Activated T-helper 2 cell treated with anti-CD3 and anti-CD28 coated beads, Interferon-gamma antibody, Interleukin-2, Interleukin-4, amounts not matched to agents 10 μg/mL and 5 μg/mL and 100 μg/mL, durations not matched to agents 14 hours and 24 hours and 36 hours (primary cell): ENCODE measurements at regions not wholly inside any gene's neighbourhood (a gene's known extent, or its start where the extent isn't known, plus 50 kb on each side); places are given as distances from the start of the nearest gene placed in this dataset.

ENCODE experiments used
- DNase-seq: peaks from one replicate; pipeline ENCODE4 v3.0.0; 2021; ENCODE audit warnings: low spot score
- H3K27ac Mint-ChIP-seq: one replicate; pipeline ENCODE4 v1.8.0; 2021; ENCODE audit warnings: mixed read lengths
- H3K27me3 Mint-ChIP-seq: one replicate; pipeline ENCODE4 v1.8.0; 2021; ENCODE audit warnings: low read depth, mixed read lengths
- H3K36me3 Mint-ChIP-seq: one replicate; pipeline ENCODE4 v1.8.0; 2021; ENCODE audit warnings: low read depth, mixed read lengths
- H3K4me1 Mint-ChIP-seq: one replicate; pipeline ENCODE4 v1.8.0; 2021; ENCODE audit warnings: low read depth, mixed read lengths
- H3K4me3 Mint-ChIP-seq: one replicate; pipeline ENCODE4 v1.8.0; 2021; ENCODE audit warnings: low read depth, mild to moderate bottlenecking, moderate library complexity, mixed read lengths
- H3K9me3 Mint-ChIP-seq: one replicate; pipeline ENCODE4 v1.8.0; 2021; ENCODE audit warnings: mixed read lengths
- intact Hi-C: fragments of 100-400 bp; cut with micrococcal nuclease; formaldehyde crosslinking; loops from one replicate; pipeline ENCODE4 v1.15.1; 2023

DNA sequence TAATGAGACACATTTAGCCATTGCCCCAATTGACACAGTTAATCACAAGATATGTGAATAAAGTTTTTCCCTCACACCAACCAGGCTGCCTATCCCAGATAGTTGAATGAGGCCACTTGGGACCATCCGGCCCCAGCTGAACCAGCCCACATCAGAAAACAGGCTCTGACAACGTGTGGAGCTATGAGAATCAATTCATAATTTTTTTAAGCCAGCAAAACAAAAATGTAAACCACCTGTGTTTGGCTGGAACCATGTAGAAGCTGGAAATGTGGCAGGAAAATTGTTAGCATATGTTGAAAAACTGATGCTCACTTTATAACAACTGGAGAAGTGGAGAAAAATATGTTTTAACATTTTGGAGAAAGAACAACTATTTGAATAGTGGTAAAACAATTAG lies 1161.3 kb downstream of the SLITRK1 start:
- Mint-ChIP-seq H3K27me3 (no peaks in the 10 kb centered on the region), H3K4me3 (no peak overlapping the region), H3K4me1 (no peaks in the 10 kb centered on the region), H3K27ac (no peak overlapping the region), H3K36me3 (no peaks in the 10 kb centered on the region), H3K9me3 (peaks cover 6% of the 10 kb centered on the region)
- no peak for DNase-seq
- intact Hi-C loops, result no loop called here

DNA sequence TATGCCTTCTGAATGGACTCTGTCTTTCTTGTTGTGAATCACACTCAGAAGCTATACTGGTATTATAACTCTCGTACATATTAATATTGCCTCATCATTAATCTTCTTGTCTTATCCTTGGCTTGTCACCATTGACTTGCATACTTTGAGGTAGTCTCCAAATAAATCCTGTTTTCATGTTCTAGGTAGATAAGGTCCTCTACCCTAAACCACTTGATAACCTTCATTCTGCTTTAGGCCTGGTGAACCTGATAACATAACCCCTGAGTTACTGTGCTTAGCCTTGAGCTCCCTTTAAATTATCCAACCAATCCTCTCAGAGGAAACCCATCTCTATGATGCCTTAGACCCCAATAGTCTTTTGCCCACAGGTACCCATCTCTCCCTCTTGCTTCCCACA lies 1162.3 kb downstream of the SLITRK1 start:
- intact Hi-C loops, result no loop called here
- no peaks in the 10 kb centered on the region for H3K4me1 Mint-ChIP-seq
- no peak overlapping the region for H3K4me3 Mint-ChIP-seq
- H3K36me3 Mint-ChIP-seq, result no peaks in the 10 kb centered on the region
- H3K9me3 Mint-ChIP-seq, result peaks cover 6% of the 10 kb centered on the region
- no peak for DNase-seq
- H3K27ac Mint-ChIP-seq, result no peak overlapping the region
- no peaks in the 10 kb centered on the region for H3K27me3 Mint-ChIP-seq

DNA sequence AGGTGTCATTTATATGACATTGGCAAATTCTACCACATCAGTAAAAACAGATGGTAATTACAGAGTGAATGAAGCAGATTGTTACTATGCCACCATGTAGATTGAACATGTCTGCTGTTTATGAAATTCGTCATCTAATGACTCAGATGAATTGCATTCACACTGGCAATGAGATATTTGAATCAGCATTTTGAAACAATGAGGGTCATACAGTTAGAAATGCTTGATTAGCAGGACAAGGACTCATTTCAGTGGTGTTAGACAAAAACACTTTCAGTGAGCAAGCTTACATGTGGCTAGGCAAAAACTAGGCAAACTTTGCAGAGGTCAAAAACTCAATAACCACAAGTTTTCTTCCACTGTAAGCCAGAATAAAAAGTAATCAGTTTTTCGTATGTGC lies 1165.0 kb downstream of the SLITRK1 start:
- DNase-seq, result no peak
- no peaks in the 10 kb centered on the region for H3K27me3 Mint-ChIP-seq
- no peak overlapping the region for H3K27ac Mint-ChIP-seq
- no peaks in the 10 kb centered on the region for H3K4me1 Mint-ChIP-seq
- H3K36me3 Mint-ChIP-seq, result no peaks in the 10 kb centered on the region
- intact Hi-C loops, result no loop called here
- H3K4me3 Mint-ChIP-seq, result no peak overlapping the region
- peaks cover 9% of the 10 kb centered on the region for H3K9me3 Mint-ChIP-seq

DNA sequence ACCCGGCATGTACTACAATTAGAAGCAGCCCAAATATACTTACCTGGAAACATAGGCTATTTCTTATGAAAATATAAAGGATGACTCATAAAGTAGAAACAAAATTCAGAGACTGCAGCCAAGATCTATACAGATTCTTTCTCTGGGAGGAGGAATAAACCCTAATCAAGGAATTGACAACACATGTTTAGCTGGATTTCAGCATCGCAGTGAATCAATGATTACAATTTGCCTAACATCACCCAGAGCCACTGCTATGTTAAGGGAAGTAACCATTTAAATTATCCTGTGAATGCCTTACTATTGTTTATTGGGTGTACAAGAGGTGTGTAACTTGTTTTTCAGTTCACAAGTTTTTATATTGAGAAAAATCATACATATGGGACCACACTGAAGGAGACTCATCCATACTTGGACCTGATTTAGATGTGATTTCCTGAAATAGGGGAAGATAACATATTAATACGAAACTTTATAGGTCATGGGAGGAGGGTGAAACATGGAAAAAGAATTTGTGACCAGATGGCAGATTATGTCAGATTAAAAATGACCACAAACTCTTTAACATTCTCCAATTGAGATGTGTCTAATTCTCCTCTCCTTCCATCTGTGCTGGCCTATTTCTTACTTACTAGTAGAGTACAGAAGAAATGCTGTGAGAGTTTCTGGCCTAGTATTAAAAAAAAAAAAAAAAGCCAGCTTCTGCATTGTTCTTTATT lies 1168.4 kb downstream of the SLITRK1 start:
- intact Hi-C loops, result no loop called here
- no peaks in the 10 kb centered on the region for H3K4me1 Mint-ChIP-seq
- no peak for DNase-seq
- no peak overlapping the region for H3K27ac Mint-ChIP-seq
- no peaks in the 10 kb centered on the region for H3K36me3 Mint-ChIP-seq
- H3K9me3 Mint-ChIP-seq, result peaks cover 11% of the 10 kb centered on the region
- no peak overlapping the region for H3K4me3 Mint-ChIP-seq
- H3K27me3 Mint-ChIP-seq, result no peaks in the 10 kb centered on the region

DNA sequence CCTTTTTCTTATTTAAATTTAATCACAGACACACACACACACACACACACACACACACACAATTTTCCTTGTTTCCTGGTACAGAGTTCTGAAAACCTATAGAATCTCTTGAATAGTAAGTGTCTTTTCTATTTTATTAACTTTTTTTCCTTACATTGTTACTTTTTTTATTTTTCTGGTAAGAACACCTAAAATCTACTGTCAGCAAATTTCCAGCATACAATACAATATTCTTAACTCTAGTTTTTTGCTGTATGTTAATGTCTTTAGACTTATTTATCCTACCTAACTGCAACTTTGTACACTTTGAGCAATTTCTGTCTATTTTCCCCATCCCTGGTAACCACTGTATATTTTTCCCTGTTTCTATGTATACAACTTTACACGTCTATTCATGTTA lies 1179.8 kb downstream of the SLITRK1 start:
- Mint-ChIP-seq H3K9me3 (peaks cover 13% of the 10 kb centered on the region), H3K36me3 (no peaks in the 10 kb centered on the region), H3K4me3 (no peak overlapping the region), H3K27ac (no peak overlapping the region), H3K4me1 (no peaks in the 10 kb centered on the region), H3K27me3 (no peaks in the 10 kb centered on the region)
- intact Hi-C loops, result no loop called here
- no peak for DNase-seq

DNA sequence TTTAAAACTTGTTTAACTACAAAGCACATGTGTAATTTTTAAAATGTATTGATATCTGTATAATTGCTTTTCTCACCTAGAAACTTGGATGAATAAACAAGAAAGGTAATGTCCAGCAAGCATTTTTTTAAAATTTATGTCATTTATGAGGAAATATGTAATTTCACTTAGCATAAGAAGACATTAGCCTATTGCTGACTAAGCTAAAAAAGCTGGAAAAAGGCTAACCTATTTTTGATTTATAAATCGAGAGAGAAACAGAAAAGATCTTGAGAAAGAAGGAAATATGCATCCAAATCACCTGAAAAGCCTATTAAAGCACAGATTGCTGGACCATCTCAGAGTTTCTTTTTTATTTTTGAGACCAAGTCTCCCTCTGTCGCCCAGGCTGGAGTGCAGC lies 1181.3 kb downstream of the SLITRK1 start:
- intact Hi-C loops, result no loop called here
- Mint-ChIP-seq H3K9me3 (peaks cover 5% of the 10 kb centered on the region), H3K27me3 (no peaks in the 10 kb centered on the region), H3K36me3 (no peaks in the 10 kb centered on the region), H3K27ac (no peak overlapping the region), H3K4me3 (no peak overlapping the region), H3K4me1 (no peaks in the 10 kb centered on the region)
- DNase-seq, result no peak

DNA sequence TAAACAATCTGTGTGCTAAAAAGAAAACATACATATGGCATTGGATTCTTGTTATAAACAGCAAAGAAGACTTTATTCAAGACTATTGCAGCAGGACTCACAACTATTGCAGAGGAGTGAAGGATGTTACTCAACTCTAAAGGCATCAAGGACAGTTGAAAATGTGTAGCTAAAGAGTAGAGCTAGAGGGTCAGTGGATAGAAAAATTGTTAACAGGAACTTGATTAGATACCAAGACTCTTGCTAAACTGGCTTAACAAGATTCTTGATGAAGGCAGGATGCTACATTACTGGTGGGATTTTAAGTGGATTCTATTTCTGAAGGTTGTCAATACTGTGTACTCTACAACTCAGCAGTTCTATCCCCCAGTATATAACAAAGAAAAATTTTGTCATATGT lies 1183.3 kb downstream of the SLITRK1 start:
- DNase-seq, result no peak
- Mint-ChIP-seq H3K27me3 (no peaks in the 10 kb centered on the region), H3K36me3 (no peaks in the 10 kb centered on the region), H3K4me1 (no peaks in the 10 kb centered on the region), H3K9me3 (peaks cover under 1% of the 10 kb centered on the region), H3K4me3 (no peak overlapping the region), H3K27ac (no peak overlapping the region)
- intact Hi-C loops, result no loop called here

DNA sequence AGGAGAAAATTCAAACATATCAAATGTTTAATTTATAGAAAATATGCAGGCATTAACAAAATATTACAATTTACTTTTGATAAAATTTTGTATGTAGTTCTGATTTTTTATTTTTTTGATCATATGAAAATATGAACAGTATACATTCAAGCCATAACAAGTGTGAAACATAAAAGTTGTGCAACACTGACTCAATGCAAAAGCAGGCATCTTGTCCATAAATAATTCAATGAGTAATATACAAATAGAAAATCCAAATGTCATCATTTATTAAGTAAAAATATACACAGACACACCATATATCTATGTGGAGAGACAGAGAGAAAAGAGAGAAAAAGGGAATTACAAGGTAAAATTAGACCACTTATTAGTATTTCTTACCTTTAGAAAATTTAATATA lies 1183.9 kb downstream of the SLITRK1 start:
- DNase-seq, result no peak
- Mint-ChIP-seq H3K36me3 (no peaks in the 10 kb centered on the region), H3K27ac (no peak overlapping the region), H3K9me3 (peaks cover 4% of the 10 kb centered on the region), H3K4me1 (no peaks in the 10 kb centered on the region), H3K27me3 (no peaks in the 10 kb centered on the region), H3K4me3 (no peak overlapping the region)
- intact Hi-C loops, result no loop called here

DNA sequence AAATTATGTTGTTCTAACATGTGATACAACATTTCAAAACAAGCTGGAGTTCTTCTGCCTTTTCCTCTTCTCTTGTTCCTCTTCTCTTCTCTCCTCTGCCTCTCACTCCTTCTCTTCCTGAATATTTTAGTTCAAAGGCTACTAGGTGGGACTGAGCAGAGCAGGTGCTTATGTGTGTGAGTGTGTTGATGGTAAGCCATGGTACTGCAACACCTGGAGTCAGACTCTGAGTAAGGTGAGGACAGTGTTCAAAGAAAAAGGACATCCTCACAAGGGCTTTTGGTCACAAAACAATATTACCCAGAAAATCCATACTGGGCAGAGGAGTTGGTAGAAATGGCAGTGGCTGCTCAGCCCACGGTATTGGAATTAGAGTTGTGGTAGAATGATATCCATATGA lies 1188.7 kb downstream of the SLITRK1 start:
- H3K4me1 Mint-ChIP-seq, result peaks cover 4% of the 10 kb centered on the region
- H3K36me3 Mint-ChIP-seq, result no peaks in the 10 kb centered on the region

DNA sequence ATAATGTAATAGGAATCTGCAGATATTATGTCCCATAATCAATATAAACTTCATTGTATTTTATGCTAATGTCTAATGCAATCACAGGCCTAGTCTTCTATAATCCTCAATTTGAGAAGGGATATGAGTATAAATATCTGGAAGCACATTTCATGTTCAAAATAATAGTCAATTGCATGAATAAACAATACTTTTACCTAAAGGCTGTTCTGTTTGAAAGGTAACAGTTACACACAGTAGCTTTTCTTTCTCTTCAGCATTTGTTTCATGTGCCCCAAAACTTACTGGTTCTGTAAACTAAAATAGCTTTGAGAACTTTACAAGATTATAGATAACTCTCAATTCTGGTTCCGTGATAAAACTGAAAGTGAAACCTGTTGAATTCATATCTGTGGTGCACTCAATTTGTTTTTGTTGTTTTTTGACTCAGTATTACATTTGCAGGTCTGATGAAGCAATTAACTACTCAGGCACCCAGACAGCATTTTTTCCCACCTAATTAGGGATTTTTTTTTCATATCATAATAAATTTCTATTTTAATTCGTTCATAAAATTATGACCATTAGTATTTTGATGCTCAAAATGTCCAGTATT lies 1193.8 kb downstream of the SLITRK1 start:
- intact Hi-C loops, result no loop called here
- DNase-seq, result no peak
- H3K36me3 Mint-ChIP-seq, result no peaks in the 10 kb centered on the region
- no peaks in the 10 kb centered on the region for H3K27me3 Mint-ChIP-seq
- H3K4me1 Mint-ChIP-seq, result peaks cover 8% of the 10 kb centered on the region
- peak overlapping the region; percentile 33 for H3K4me3 Mint-ChIP-seq
- H3K9me3 Mint-ChIP-seq, result peaks cover 4% of the 10 kb centered on the region
- no peak overlapping the region for H3K27ac Mint-ChIP-seq

More for the DNA sequence above, 1188.7 kb downstream of the SLITRK1 start:
- DNase-seq, result no peak
- intact Hi-C loops, result no loop called here
- H3K9me3 Mint-ChIP-seq, result peaks cover 9% of the 10 kb centered on the region
- H3K27me3 Mint-ChIP-seq, result no peaks in the 10 kb centered on the region
- H3K27ac Mint-ChIP-seq, result no peak overlapping the region
- no peak overlapping the region for H3K4me3 Mint-ChIP-seq

DNA sequence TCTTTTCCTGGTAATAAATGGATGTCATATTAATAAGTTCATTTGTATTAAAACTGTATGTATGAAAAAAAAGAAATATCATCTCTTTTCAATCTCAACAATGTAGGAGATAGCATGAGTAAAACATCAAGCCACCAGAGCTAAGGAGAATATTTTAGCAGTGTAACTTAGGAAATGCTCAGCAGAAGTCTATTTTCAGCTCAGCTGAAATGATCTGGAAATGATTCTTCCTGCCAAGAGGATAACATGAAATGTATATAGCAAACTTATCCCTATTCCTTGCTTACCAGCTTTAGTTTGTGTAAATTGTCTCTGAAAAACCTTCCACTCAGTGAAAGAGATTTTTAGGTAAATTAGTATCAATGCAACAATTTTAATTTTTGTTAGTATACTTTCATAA lies 1194.4 kb downstream of the SLITRK1 start:
- Mint-ChIP-seq H3K36me3 (no peaks in the 10 kb centered on the region), H3K27me3 (no peaks in the 10 kb centered on the region), H3K4me3 (no peak overlapping the region), H3K9me3 (peaks cover 4% of the 10 kb centered on the region), H3K27ac (no peak overlapping the region), H3K4me1 (peaks cover 8% of the 10 kb centered on the region)
- intact Hi-C loops, result no loop called here
- no peak for DNase-seq

DNA sequence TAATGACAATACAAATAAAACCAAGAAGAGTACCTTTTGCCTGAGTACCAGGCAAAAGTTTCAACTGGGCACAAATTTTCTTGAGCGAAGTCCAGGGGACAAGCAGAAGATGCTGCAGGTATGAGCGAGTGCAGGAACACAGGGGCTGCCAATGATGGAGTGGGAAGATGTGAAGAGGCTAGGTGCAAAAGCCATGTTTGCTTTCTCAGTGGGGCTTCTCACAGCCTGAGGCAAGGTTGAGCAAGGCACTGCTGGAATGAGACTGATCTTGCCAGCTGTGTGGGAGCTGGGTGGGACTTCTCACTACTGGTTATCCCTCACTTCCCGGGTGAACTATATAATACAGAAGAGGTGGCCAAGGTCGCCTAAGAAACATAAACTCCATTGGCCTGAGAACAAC lies 1200.7 kb downstream of the SLITRK1 start:
- H3K4me3 Mint-ChIP-seq, result no peak overlapping the region
- no peak overlapping the region for H3K27ac Mint-ChIP-seq
- H3K27me3 Mint-ChIP-seq, result no peaks in the 10 kb centered on the region
- no peaks in the 10 kb centered on the region for H3K36me3 Mint-ChIP-seq
- peaks cover 12% of the 10 kb centered on the region for H3K9me3 Mint-ChIP-seq
- intact Hi-C loops, result no loop called here
- DNase-seq, result no peak
- H3K4me1 Mint-ChIP-seq, result no peaks in the 10 kb centered on the region

DNA sequence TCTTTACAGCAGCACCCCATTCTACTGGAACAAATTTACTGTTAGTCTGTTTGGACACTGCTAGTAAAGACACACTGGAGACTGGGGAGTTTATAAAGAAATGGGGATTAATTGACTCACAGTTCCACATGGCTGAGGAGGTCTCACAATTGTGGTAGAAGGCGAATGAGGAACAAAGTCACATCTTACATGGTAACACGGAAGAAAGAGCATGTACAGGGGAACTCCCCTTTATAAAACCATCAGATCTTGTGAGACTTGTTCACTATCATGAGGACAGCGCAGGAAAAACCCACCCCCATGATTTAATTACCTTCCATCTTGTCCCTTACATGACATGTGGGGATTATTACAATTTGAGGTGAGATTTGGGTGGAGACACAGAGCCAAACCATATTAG lies 1204.2 kb downstream of the SLITRK1 start:
- DNase-seq, result no peak
- Mint-ChIP-seq H3K27ac (no peak overlapping the region), H3K4me1 (no peaks in the 10 kb centered on the region), H3K27me3 (no peaks in the 10 kb centered on the region), H3K4me3 (no peak overlapping the region), H3K9me3 (peaks cover 17% of the 10 kb centered on the region), H3K36me3 (no peaks in the 10 kb centered on the region)
- intact Hi-C loops, result no loop called here
